ENCODE measurements at regions not wholly inside any gene's neighbourhood (a gene's known extent, or its start where the extent isn't known, plus 50 kb on each side); places are given as distances from the start of the nearest gene placed in this dataset.

DNA sequence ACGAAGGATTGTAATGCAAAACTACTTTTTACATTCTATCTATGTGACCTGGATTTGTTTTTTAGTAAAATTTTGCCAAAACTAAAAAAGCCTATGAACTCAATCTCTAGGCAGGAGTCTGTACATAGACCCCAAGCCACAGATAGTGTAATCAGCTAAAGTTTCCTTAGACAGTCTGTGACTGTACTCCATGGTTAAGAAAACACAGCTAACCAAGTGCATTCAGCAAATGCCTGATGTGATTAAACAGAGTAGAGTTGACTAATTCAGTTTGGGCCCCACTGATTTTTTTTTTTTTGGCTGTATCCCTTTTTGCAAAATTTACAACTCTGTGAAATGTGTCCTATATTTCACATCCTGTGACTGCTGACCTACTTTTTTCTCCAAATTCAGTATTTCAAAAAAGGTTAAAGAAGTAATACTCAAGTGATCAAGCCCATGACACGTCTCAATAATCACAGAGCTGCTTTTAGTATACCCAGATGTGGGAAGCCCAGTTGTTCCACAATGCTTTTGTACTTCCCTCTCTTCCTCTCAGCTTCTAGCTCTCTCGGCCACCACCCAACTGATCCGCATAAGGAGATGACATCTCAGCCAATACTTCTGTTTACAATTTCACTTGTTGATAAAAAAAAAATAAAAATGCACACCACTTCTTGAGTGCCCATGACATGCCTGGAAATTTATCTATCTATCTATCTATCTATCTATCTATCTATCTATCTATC is 108.8 kb upstream of the TBX18 start:
- H3K4me1 ChIP-seq (ENCODE audit: control insufficient read depth, insufficient read depth, low read length), result no peaks in the 10 kb centered on the region
- in situ Hi-C loops (cut with HindIII; ENCODE audit: low pct_unique_long_range_greater_than_20kb, low sequenced_read_pairs) (no loop called here), intact Hi-C loops (cut with micrococcal nuclease; ENCODE audit: unreplicated experiment) (no loop called here)
- CTCF ChIA-PET, result no interaction called here
- no peak overlapping the region for H3K4me3 ChIP-seq (ENCODE audit: low read depth in 2 of 2, low read length in 2 of 2)
- no peaks in the 10 kb centered on the region for H3K9me3 ChIP-seq (ENCODE audit: control insufficient read depth, insufficient read depth, low read depth, low read length)
- H3K27me3 ChIP-seq (ENCODE audit: control insufficient read depth, insufficient read depth, low read length), result no peaks in the 10 kb centered on the region; the same call in 1 of the 2 replicates
- no peak overlapping the region for H3K27ac ChIP-seq (ENCODE audit: low read length)
- no peaks in the 10 kb centered on the region for H3K36me3 ChIP-seq (ENCODE audit: control insufficient read depth, insufficient read depth, low read length)
- BruUV-seq (replicated peaks), result no TSS peak
- DNase-seq (ENCODE audit: low read depth, low spot score) (no peak), ATAC-seq (no peak)
- POLR2A ChIA-PET, result no interaction called here
- TF ChIP-seq TCF7L2 (IDR thresholded peaks at IDR 0.05; ENCODE audit: low read depth, low read length) (no peak), SIN3A (IDR thresholded peaks at IDR 0.05; ENCODE audit: borderline replicate concordance, insufficient read depth, low read depth, low read length) (no peak)

DNA sequence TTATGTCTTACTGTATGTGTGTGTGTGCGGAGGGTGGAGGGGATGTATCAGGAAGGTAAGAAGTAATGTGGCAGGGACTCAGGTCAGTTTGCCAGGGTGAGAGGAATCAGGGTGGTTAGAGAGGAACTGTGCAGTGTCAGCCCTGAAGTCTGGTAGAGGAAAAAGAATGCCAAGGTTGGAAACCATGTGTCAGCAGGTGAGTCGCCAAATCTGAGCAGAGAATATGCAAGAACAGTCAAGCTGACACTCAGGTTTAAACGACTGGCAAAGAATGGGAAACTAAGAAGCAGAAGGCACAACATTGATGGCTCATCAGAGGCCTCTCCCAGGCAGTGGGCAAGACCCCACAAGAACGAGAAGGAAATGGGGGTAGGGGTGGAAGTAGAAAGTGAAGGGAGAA is 107.5 kb upstream of the TBX18 start:
- Histone ChIP-seq H3K27ac (ENCODE audit: low read length) (no peak overlapping the region), H3K4me1 (ENCODE audit: control insufficient read depth, insufficient read depth, low read length) (no peaks in the 10 kb centered on the region), H3K27me3 (ENCODE audit: control insufficient read depth, insufficient read depth, low read length) (no peaks in the 10 kb centered on the region; the same call in 1 of the 2 replicates), H3K9me3 (ENCODE audit: control insufficient read depth, insufficient read depth, low read depth, low read length) (no peaks in the 10 kb centered on the region), H3K4me3 (ENCODE audit: low read depth in 2 of 2, low read length in 2 of 2) (no peak overlapping the region), H3K36me3 (ENCODE audit: control insufficient read depth, insufficient read depth, low read length) (no peaks in the 10 kb centered on the region)
- DNase-seq (ENCODE audit: low read depth, low spot score) (no peak), ATAC-seq (no peak)
- TF ChIP-seq, protein P1, sequence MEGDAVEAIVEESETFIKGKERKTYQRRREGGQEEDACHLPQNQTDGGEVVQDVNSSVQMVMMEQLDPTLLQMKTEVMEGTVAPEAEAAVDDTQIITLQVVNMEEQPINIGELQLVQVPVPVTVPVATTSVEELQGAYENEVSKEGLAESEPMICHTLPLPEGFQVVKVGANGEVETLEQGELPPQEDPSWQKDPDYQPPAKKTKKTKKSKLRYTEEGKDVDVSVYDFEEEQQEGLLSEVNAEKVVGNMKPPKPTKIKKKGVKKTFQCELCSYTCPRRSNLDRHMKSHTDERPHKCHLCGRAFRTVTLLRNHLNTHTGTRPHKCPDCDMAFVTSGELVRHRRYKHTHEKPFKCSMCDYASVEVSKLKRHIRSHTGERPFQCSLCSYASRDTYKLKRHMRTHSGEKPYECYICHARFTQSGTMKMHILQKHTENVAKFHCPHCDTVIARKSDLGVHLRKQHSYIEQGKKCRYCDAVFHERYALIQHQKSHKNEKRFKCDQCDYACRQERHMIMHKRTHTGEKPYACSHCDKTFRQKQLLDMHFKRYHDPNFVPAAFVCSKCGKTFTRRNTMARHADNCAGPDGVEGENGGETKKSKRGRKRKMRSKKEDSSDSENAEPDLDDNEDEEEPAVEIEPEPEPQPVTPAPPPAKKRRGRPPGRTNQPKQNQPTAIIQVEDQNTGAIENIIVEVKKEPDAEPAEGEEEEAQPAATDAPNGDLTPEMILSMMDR (IDR thresholded peaks at IDR 0.05), result no peak
- TF ChIP-seq SIN3A (IDR thresholded peaks at IDR 0.05; ENCODE audit: borderline replicate concordance, insufficient read depth, low read depth, low read length) (no peak), POLR2AphosphoS5 (IDR thresholded peaks at IDR 0.05; ENCODE audit: low read depth, low read length) (no peak), TCF7L2 (IDR thresholded peaks at IDR 0.05; ENCODE audit: low read depth, low read length) (no peak)
- TF ChIP-seq, protein P2, sequence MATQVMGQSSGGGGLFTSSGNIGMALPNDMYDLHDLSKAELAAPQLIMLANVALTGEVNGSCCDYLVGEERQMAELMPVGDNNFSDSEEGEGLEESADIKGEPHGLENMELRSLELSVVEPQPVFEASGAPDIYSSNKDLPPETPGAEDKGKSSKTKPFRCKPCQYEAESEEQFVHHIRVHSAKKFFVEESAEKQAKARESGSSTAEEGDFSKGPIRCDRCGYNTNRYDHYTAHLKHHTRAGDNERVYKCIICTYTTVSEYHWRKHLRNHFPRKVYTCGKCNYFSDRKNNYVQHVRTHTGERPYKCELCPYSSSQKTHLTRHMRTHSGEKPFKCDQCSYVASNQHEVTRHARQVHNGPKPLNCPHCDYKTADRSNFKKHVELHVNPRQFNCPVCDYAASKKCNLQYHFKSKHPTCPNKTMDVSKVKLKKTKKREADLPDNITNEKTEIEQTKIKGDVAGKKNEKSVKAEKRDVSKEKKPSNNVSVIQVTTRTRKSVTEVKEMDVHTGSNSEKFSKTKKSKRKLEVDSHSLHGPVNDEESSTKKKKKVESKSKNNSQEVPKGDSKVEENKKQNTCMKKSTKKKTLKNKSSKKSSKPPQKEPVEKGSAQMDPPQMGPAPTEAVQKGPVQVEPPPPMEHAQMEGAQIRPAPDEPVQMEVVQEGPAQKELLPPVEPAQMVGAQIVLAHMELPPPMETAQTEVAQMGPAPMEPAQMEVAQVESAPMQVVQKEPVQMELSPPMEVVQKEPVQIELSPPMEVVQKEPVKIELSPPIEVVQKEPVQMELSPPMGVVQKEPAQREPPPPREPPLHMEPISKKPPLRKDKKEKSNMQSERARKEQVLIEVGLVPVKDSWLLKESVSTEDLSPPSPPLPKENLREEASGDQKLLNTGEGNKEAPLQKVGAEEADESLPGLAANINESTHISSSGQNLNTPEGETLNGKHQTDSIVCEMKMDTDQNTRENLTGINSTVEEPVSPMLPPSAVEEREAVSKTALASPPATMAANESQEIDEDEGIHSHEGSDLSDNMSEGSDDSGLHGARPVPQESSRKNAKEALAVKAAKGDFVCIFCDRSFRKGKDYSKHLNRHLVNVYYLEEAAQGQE (IDR thresholded peaks at IDR 0.05; ENCODE audit: insufficient read depth in 1 of 2, low read depth in 2 of 2, low read length in 1 of 2), result no peak
- no TSS peak for BruUV-seq (replicated peaks)
- intact Hi-C loops (cut with micrococcal nuclease; ENCODE audit: unreplicated experiment) (no loop called here), in situ Hi-C loops (cut with HindIII; ENCODE audit: low pct_unique_long_range_greater_than_20kb, low sequenced_read_pairs) (no loop called here)
- CTCF ChIA-PET, result no interaction called here
- POLR2A ChIA-PET, result no interaction called here

DNA sequence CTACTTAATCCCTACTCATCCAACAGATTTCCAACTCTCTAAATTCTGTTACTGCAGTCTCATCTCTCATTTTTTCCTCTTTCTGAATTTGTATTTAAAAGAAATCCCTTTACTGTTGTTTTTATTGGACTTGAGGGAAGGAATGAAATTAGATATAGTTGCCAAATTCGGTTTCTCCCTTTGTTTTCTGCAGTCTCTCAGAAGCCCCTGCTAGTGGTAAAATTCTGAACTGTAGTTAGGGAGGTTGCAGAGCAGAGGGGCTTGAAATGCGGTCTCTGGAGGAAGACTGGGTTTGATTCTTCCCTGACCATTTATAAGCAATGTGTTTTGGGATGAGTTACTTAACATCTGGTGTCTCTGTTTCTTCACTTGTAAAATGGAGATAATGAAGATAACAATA is 106.3 kb upstream of the TBX18 start:
- CTCF ChIA-PET, result no interaction called here
- in situ Hi-C loops (cut with HindIII; ENCODE audit: low pct_unique_long_range_greater_than_20kb, low sequenced_read_pairs), result no loop called here

More for the DNA sequence above, 106.3 kb upstream of the TBX18 start:
- no peaks in the 10 kb centered on the region for H3K9me3 ChIP-seq (ENCODE audit: control insufficient read depth, insufficient read depth, low read depth, low read length)
- POLR2A ChIA-PET, result no interaction called here
- no peak overlapping the region for H3K27ac ChIP-seq (ENCODE audit: low read length)
- intact Hi-C loops (cut with micrococcal nuclease; ENCODE audit: unreplicated experiment), result no loop called here
- DNase-seq (ENCODE audit: low read depth, low spot score) (no peak), ATAC-seq (no peak)
- H3K27me3 ChIP-seq (ENCODE audit: control insufficient read depth, insufficient read depth, low read length), result no peaks in the 10 kb centered on the region; the same call in 1 of the 2 replicates
- no peaks in the 10 kb centered on the region for H3K4me1 ChIP-seq (ENCODE audit: control insufficient read depth, insufficient read depth, low read length)
- H3K36me3 ChIP-seq (ENCODE audit: control insufficient read depth, insufficient read depth, low read length), result no peaks in the 10 kb centered on the region
- no peak for TF ChIP-seq POLR2AphosphoS5 (IDR thresholded peaks at IDR 0.05; ENCODE audit: low read depth, low read length)
- TF ChIP-seq, protein P1 (IDR thresholded peaks at IDR 0.05), result no peak
- TF ChIP-seq, protein P2 (IDR thresholded peaks at IDR 0.05; ENCODE audit: insufficient read depth in 1 of 2, low read depth in 2 of 2, low read length in 1 of 2), result no peak
- TF ChIP-seq TCF7L2 (IDR thresholded peaks at IDR 0.05; ENCODE audit: low read depth, low read length), result no peak
- TF ChIP-seq SIN3A (IDR thresholded peaks at IDR 0.05; ENCODE audit: borderline replicate concordance, insufficient read depth, low read depth, low read length), result no peak
- H3K4me3 ChIP-seq (ENCODE audit: low read depth in 2 of 2, low read length in 2 of 2), result no peak overlapping the region
- no TSS peak for BruUV-seq (replicated peaks)
